ENCODE measurements at regions not wholly inside any gene's neighbourhood (a gene's known extent, or its start where the extent isn't known, plus 50 kb on each side); places are given as distances from the start of the nearest gene placed in this dataset.

- Histone ChIP-seq H3K14ac (ENCODE audit: low read length) (peak overlapping the region; percentile 39), H3K27ac (replicated peaks; ENCODE audit: low read length) (no peak overlapping the region), H3K9me3 (replicated peaks in 1 of 2; ENCODE audit: control insufficient read depth in 2 of 2, insufficient read depth in 1 of 2, low read depth in 1 of 2, low read length in 2 of 2) (no peaks in the 10 kb centered on the region), H2BK15ac (ENCODE audit: low read length) (no peak overlapping the region), H2AK5ac (ENCODE audit: low read depth, low read length) (no peak overlapping the region), H2BK120ac (ENCODE audit: low read depth, low read length) (no peak overlapping the region), H3K4me3 (ENCODE audit: low read length in 2 of 2) (no peak overlapping the region), H2BK5ac (ENCODE audit: low read length) (no peak overlapping the region), H4K8ac (ENCODE audit: low read depth, low read length) (no peak overlapping the region), H3K79me1 (ENCODE audit: low read depth, low read length) (no peaks in the 10 kb centered on the region), H3K4me1 (ENCODE audit: control insufficient read depth in 2 of 2, insufficient read depth in 1 of 2, low read depth in 1 of 2, low read length in 2 of 2) (peaks cover 1 to 18% of the 10 kb centered on the region in 2 donors), H3K18ac (ENCODE audit: low read length) (no peak overlapping the region), H2BK12ac (ENCODE audit: low read length) (no peak overlapping the region), H3K9ac (ENCODE audit: low read depth, low read length, poor library complexity) (no peak overlapping the region), H3K4me2 (ENCODE audit: insufficient read depth, low read length, poor library complexity, severe bottlenecking) (no peak overlapping the region), H3K27me3 (ENCODE audit: control insufficient read depth in 3 of 3, insufficient read depth in 3 of 3, low read depth in 1 of 3, low read length in 3 of 3) (peaks cover 0 to 53% (median 33%) of the 10 kb centered on the region in 3 experiments), H4K91ac (ENCODE audit: low read depth, low read length, poor library complexity) (no peak overlapping the region), H2AFZ (ENCODE audit: low read length) (no peak overlapping the region), H3K4ac (ENCODE audit: low read length) (no peak overlapping the region), H3K23ac (ENCODE audit: low read depth, low read length, poor library complexity) (no peak overlapping the region), H3K36me3 (replicated peaks in 1 of 2; ENCODE audit: control insufficient read depth in 2 of 2, insufficient read depth in 2 of 2, low read length in 2 of 2) (no peaks in the 10 kb centered on the region)
- WGBS, 2 donors (ENCODE audit: extremely low coverage in 2 of 2, insufficient read length in 2 of 2, insufficient replicate concordance in 1 of 2), result no CpG with 5 or more reads among the region's 21 CpGs
- no peak for DNase-seq (ENCODE audit: low spot score)
Observed at GRCh38 chr1:22260860-22261432, 118.0 kb upstream of the WNT4 start.

DNA sequence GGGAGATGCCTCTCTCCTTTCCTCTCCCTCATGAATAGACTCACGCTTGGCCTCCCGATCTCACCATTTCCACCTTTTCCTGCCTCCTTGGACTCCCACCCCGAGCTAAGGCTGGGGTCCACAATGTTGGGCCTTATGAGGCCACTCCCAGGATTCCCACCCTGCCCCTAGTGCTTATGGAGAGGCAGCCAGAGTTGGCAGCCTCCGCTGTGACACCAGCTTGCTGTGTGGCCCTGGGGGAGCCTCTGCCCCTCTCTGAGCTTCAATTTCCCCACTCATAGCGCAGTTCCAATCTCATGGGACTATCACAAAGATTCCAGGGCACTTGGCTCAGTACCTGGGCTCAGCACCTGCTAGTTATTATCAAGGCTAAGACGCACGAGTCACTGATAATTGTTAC, 118.7 kb upstream of the WNT4 start:
- Histone ChIP-seq H2AK5ac (ENCODE audit: low read depth, low read length) (no peak overlapping the region), H2AFZ (ENCODE audit: low read length) (no peak overlapping the region), H3K23ac (ENCODE audit: low read depth, low read length, poor library complexity) (no peak overlapping the region), H3K4me1 (ENCODE audit: control insufficient read depth in 2 of 2, insufficient read depth in 1 of 2, low read depth in 1 of 2, low read length in 2 of 2) (peaks cover 1 to 18% of the 10 kb centered on the region in 2 donors), H3K4ac (ENCODE audit: low read length) (no peak overlapping the region), H2BK15ac (ENCODE audit: low read length) (no peak overlapping the region), H3K4me2 (ENCODE audit: insufficient read depth, low read length, poor library complexity, severe bottlenecking) (no peak overlapping the region), H3K27me3 (ENCODE audit: control insufficient read depth in 3 of 3, insufficient read depth in 3 of 3, low read depth in 1 of 3, low read length in 3 of 3) (peaks cover 0 to 55% (median 29%) of the 10 kb centered on the region in 3 experiments), H3K9me3 (replicated peaks in 1 of 2; ENCODE audit: control insufficient read depth in 2 of 2, insufficient read depth in 1 of 2, low read depth in 1 of 2, low read length in 2 of 2) (no peaks in the 10 kb centered on the region), H4K91ac (ENCODE audit: low read depth, low read length, poor library complexity) (no peak overlapping the region), H3K36me3 (replicated peaks in 1 of 2; ENCODE audit: control insufficient read depth in 2 of 2, insufficient read depth in 2 of 2, low read length in 2 of 2) (no peaks in the 10 kb centered on the region), H4K8ac (ENCODE audit: low read depth, low read length) (no peak overlapping the region), H3K14ac (ENCODE audit: low read length) (no peak overlapping the region), H2BK12ac (ENCODE audit: low read length) (no peak overlapping the region), H3K9ac (ENCODE audit: low read depth, low read length, poor library complexity) (no peak overlapping the region), H3K79me1 (ENCODE audit: low read depth, low read length) (no peaks in the 10 kb centered on the region), H2BK120ac (ENCODE audit: low read depth, low read length) (no peak overlapping the region), H2BK5ac (ENCODE audit: low read length) (no peak overlapping the region), H3K4me3 (ENCODE audit: low read length in 2 of 2) (no peak overlapping the region), H3K27ac (replicated peaks; ENCODE audit: low read length) (no peak overlapping the region), H3K18ac (ENCODE audit: low read length) (no peak overlapping the region)
- no CpG with 5 or more reads among the region's 7 CpGs for WGBS, 2 donors (ENCODE audit: extremely low coverage in 2 of 2, insufficient read length in 2 of 2, insufficient replicate concordance in 1 of 2)
- no peak for DNase-seq (ENCODE audit: low spot score)

DNA sequence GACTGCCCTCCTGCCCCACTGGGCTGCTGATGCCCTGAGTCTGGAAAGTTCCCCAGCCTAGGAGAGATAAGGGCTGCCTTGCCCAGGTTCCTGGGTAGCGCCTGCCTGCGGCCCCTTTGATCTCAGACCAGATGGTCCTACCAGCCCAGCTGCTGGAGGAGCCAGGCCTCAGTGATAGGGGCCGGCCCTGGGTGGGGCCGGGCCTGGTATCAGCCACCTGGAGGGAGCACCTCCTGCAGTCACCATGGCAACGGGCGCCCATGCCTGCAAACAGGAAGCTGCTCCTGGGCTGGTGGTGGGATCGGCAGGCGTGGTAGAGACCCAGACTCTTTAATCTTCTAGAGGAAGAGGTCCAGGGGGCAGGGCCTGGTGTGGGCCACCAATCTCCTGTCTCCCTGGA, 119.7 kb upstream of the WNT4 start:
- Histone ChIP-seq H2AK5ac (ENCODE audit: low read depth, low read length) (no peak overlapping the region), H4K91ac (ENCODE audit: low read depth, low read length, poor library complexity) (no peak overlapping the region), H3K14ac (ENCODE audit: low read length) (no peak overlapping the region), H3K27me3 (ENCODE audit: control insufficient read depth in 3 of 3, insufficient read depth in 3 of 3, low read depth in 1 of 3, low read length in 3 of 3) (peaks cover 0 to 61% (median 26%) of the 10 kb centered on the region in 3 experiments), H3K18ac (ENCODE audit: low read length) (no peak overlapping the region), H3K36me3 (replicated peaks in 1 of 2; ENCODE audit: control insufficient read depth in 2 of 2, insufficient read depth in 2 of 2, low read length in 2 of 2) (no peaks in the 10 kb centered on the region), H3K4me2 (ENCODE audit: insufficient read depth, low read length, poor library complexity, severe bottlenecking) (no peak overlapping the region), H2BK15ac (ENCODE audit: low read length) (no peak overlapping the region), H3K79me1 (ENCODE audit: low read depth, low read length) (no peaks in the 10 kb centered on the region), H3K27ac (replicated peaks; ENCODE audit: low read length) (no peak overlapping the region), H3K4ac (ENCODE audit: low read length) (no peak overlapping the region), H2BK5ac (ENCODE audit: low read length) (no peak overlapping the region), H2AFZ (ENCODE audit: low read length) (no peak overlapping the region), H2BK12ac (ENCODE audit: low read length) (no peak overlapping the region), H3K4me1 (ENCODE audit: control insufficient read depth in 2 of 2, insufficient read depth in 1 of 2, low read depth in 1 of 2, low read length in 2 of 2) (peaks cover 1 to 18% of the 10 kb centered on the region in 2 donors), H3K23ac (ENCODE audit: low read depth, low read length, poor library complexity) (no peak overlapping the region), H2BK120ac (ENCODE audit: low read depth, low read length) (no peak overlapping the region), H3K9ac (ENCODE audit: low read depth, low read length, poor library complexity) (no peak overlapping the region), H3K9me3 (replicated peaks in 1 of 2; ENCODE audit: control insufficient read depth in 2 of 2, insufficient read depth in 1 of 2, low read depth in 1 of 2, low read length in 2 of 2) (no peaks in the 10 kb centered on the region), H4K8ac (ENCODE audit: low read depth, low read length) (no peak overlapping the region), H3K4me3 (ENCODE audit: low read length in 2 of 2) (no peak overlapping the region)
- no peak for DNase-seq (ENCODE audit: low spot score)
- no CpG with 5 or more reads among the region's 8 CpGs for WGBS, 2 donors (ENCODE audit: extremely low coverage in 2 of 2, insufficient read length in 2 of 2, insufficient replicate concordance in 1 of 2)

DNA sequence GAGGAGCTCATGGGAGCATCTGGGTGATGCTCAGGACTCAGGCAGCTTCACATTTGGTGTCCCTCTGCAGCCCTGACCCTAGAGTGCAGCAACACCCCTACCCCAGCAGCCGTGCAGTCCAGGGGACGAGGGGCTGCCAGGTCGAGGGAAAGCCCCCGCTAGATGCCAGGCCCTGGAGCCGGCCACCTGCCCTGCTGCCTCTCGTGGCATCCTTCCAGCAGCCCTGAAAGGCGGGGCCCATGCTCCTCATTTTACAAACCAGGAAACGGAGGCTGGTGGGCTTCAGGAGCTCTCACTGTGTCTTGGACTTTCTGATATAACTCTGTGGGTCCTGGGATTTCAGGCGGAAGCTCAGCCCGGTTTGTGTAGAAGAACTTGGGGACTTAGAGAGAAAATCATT, 120.5 kb upstream of the WNT4 start:
- Histone ChIP-seq H2BK5ac (ENCODE audit: low read length) (no peak overlapping the region), H3K27me3 (ENCODE audit: control insufficient read depth in 3 of 3, insufficient read depth in 3 of 3, low read depth in 1 of 3, low read length in 3 of 3) (peaks cover 0 to 66% (median 28%) of the 10 kb centered on the region in 3 experiments), H2BK15ac (ENCODE audit: low read length) (no peak overlapping the region), H3K27ac (replicated peaks; ENCODE audit: low read length) (no peak overlapping the region), H2AK5ac (ENCODE audit: low read depth, low read length) (peak overlapping the region; percentile 29), H3K4me3 (ENCODE audit: low read length in 2 of 2) (no peak overlapping the region), H3K79me1 (ENCODE audit: low read depth, low read length) (no peaks in the 10 kb centered on the region), H3K9me3 (replicated peaks in 1 of 2; ENCODE audit: control insufficient read depth in 2 of 2, insufficient read depth in 1 of 2, low read depth in 1 of 2, low read length in 2 of 2) (no peaks in the 10 kb centered on the region), H4K8ac (ENCODE audit: low read depth, low read length) (no peak overlapping the region), H2BK120ac (ENCODE audit: low read depth, low read length) (no peak overlapping the region), H3K36me3 (replicated peaks in 1 of 2; ENCODE audit: control insufficient read depth in 2 of 2, insufficient read depth in 2 of 2, low read length in 2 of 2) (no peaks in the 10 kb centered on the region), H3K23ac (ENCODE audit: low read depth, low read length, poor library complexity) (no peak overlapping the region), H3K18ac (ENCODE audit: low read length) (peak overlapping the region; percentile 33), H3K4me1 (ENCODE audit: control insufficient read depth in 2 of 2, insufficient read depth in 1 of 2, low read depth in 1 of 2, low read length in 2 of 2) (peaks cover 1 to 18% of the 10 kb centered on the region in 2 donors), H3K14ac (ENCODE audit: low read length) (peak overlapping the region; percentile 42), H4K91ac (ENCODE audit: low read depth, low read length, poor library complexity) (no peak overlapping the region), H3K4me2 (ENCODE audit: insufficient read depth, low read length, poor library complexity, severe bottlenecking) (no peak overlapping the region), H3K4ac (ENCODE audit: low read length) (no peak overlapping the region), H2AFZ (ENCODE audit: low read length) (no peak overlapping the region), H3K9ac (ENCODE audit: low read depth, low read length, poor library complexity) (no peak overlapping the region), H2BK12ac (ENCODE audit: low read length) (no peak overlapping the region)
- DNase-seq (ENCODE audit: low spot score), result no peak
- no CpG with 5 or more reads among the region's 10 CpGs for WGBS, 2 donors (ENCODE audit: extremely low coverage in 2 of 2, insufficient read length in 2 of 2, insufficient replicate concordance in 1 of 2)
